ENCODE measurements at regions not wholly inside any gene's neighbourhood (a gene's known extent, or its start where the extent isn't known, plus 50 kb on each side); places are given as distances from the start of the nearest gene placed in this dataset.
"Not testable (repeated sequence)": the region's sequence is repeated elsewhere in the genome, so short reads cannot be mapped to it uniquely, and the experiment has no call there.

- DNase-seq (ENCODE audit: low read depth): not testable (repeated sequence)
These were observed 123.3 kb upstream of the FAM20C start for GRCh38 chr7:69052-69451.

- DNase-seq (ENCODE audit: low read depth): not testable (repeated sequence)
These were observed 122.8 kb upstream of the FAM20C start for GRCh38 chr7:69499-70123.

- not testable (repeated sequence) for DNase-seq (ENCODE audit: low read depth)
These were observed 122.2 kb upstream of the FAM20C start for GRCh38 chr7:70207-70606.

- DNase-seq (ENCODE audit: low read depth): peak; percentile 51
These were observed 121.4 kb upstream of the FAM20C start for GRCh38 chr7:70989-71388.

- not testable (repeated sequence) for DNase-seq (ENCODE audit: low read depth)
These were observed 119.9 kb upstream of the FAM20C start for GRCh38 chr7:72266-73057.

- not testable (repeated sequence) for DNase-seq (ENCODE audit: low read depth)
These were observed 119.4 kb upstream of the FAM20C start for GRCh38 chr7:73058-73331.

GRCh38 chr7:74008-74540 lies 118.3 kb upstream of the FAM20C start:
- DNase-seq (ENCODE audit: low read depth): not testable (repeated sequence)

GRCh38 chr7:75511-75910 lies 116.9 kb upstream of the FAM20C start:
- DNase-seq (ENCODE audit: low read depth): not testable (repeated sequence)

- DNase-seq (ENCODE audit: low read depth): not testable (repeated sequence)
These were observed 116.2 kb upstream of the FAM20C start for GRCh38 chr7:76202-76601.

GRCh38 chr7:76829-77395 lies 115.5 kb upstream of the FAM20C start:
- DNase-seq (ENCODE audit: low read depth): not testable (repeated sequence)

GRCh38 chr7:78862-79261 lies 113.5 kb upstream of the FAM20C start:
- not testable (repeated sequence) for DNase-seq (ENCODE audit: low read depth)

GRCh38 chr7:79400-80055 lies 112.8 kb upstream of the FAM20C start:
- not testable (repeated sequence) for DNase-seq (ENCODE audit: low read depth)

GRCh38 chr7:80259-81067 lies 111.9 kb upstream of the FAM20C start:
- no peak for DNase-seq (ENCODE audit: low read depth)

- no peak for DNase-seq (ENCODE audit: low read depth)
These were observed 111.1 kb upstream of the FAM20C start for GRCh38 chr7:81068-81925.

GRCh38 chr7:81926-82756 lies 110.2 kb upstream of the FAM20C start:
- no peak for DNase-seq (ENCODE audit: low read depth)

- DNase-seq (ENCODE audit: low read depth): no peak
These were observed 109.6 kb upstream of the FAM20C start for GRCh38 chr7:82757-83155.

GRCh38 chr7:83441-83840 lies 108.9 kb upstream of the FAM20C start:
- DNase-seq (ENCODE audit: low read depth): no peak

GRCh38 chr7:83861-84632 lies 108.3 kb upstream of the FAM20C start:
- no peak for DNase-seq (ENCODE audit: low read depth)

- no peak for DNase-seq (ENCODE audit: low read depth)
These were observed 107.7 kb upstream of the FAM20C start for GRCh38 chr7:84633-85020.

Data from iris pigment epithelial cell (primary cell).